Naive thymus-derived CD4-positive, alpha-beta T cell (primary cell): ENCODE measurements at regions not wholly inside any gene's neighbourhood (a gene's known extent, or its start where the extent isn't known, plus 50 kb on each side); places are given as distances from the start of the nearest gene placed in this dataset.

Experiments used
- ATAC-seq: fragments of 150-1000 bp; cut with Tn5 transposase; 2 replicates; pipeline ENCODE4 v1.10.0; 2021; ENCODE audit warnings: mild to moderate bottlenecking, moderate library complexity
- CTCF ChIA-PET: fragments of 350-600 bp; sonication (Branson Sonifier 250); formaldehyde crosslinking; loops from one replicate; lab custom pipeline; 2021; ENCODE audit warnings: antibody characterized with exemption; lab: Charles Lee
- POLR2A ChIA-PET: fragments of 350-600 bp; sonication (Branson Sonifier 250); formaldehyde crosslinking; loops from one replicate; lab custom pipeline; 2021; ENCODE audit warnings: antibody characterized with exemption, inconsistent platforms; lab: Charles Lee
- DNase-seq, 9 donors: peaks; one replicate each; pipeline versions ENCODE4 v3.0.0 to v3.0.0-alpha.2; 2020 to 2022; ENCODE audit warnings: mixed read lengths in 1 of 9
- H3K27ac ChIP-seq: one replicate; pipeline ENCODE4 v1.7.0; 2013; ENCODE audit warnings: mild to moderate bottlenecking, low read depth, low read length, moderate library complexity
- H3K27me3 ChIP-seq, 2 donors: one replicate each; pipeline ENCODE4 v1.7.0; 2013; ENCODE audit warnings: low read length in 2 of 2, mild to moderate bottlenecking in 2 of 2, moderate library complexity in 2 of 2; ENCODE audit not compliant: control insufficient read depth in 2 of 2, insufficient read depth in 2 of 2
- H3K36me3 ChIP-seq, 3 experiments: 1 replicate in 2 of 3; 2 replicates in 1 of 3; pipeline ENCODE4 v1.7.0; 2013; ENCODE audit warnings: low read length in 3 of 3, mild to moderate bottlenecking in 3 of 3, moderate library complexity in 1 of 3; ENCODE audit not compliant: insufficient read depth in 3 of 3, control insufficient read depth in 2 of 3
- H3K4me1 ChIP-seq, 2 donors: one replicate each; pipeline ENCODE4 v1.7.0; 2013; ENCODE audit warnings: low read length in 2 of 2, mild to moderate bottlenecking in 2 of 2, moderate library complexity in 1 of 2; ENCODE audit not compliant: control insufficient read depth in 2 of 2, insufficient read depth in 2 of 2
- H3K4me3 ChIP-seq: 2 replicates; pipeline ENCODE4 v1.7.0; 2013; ENCODE audit warnings: mild to moderate bottlenecking, low read length
- H3K9me3 ChIP-seq, 3 experiments: 1 replicate in 2 of 3; 2 replicates in 1 of 3; pipeline ENCODE4 v1.7.0; 2013; ENCODE audit warnings: low read length in 3 of 3; ENCODE audit not compliant: control insufficient read depth in 2 of 3
- H3K27ac Mint-ChIP-seq, 9 donors: one replicate each; pipeline ENCODE4 v1.8.0; 2020 to 2022; ENCODE audit warnings: mixed read lengths in 9 of 9, mild to moderate bottlenecking in 8 of 9, moderate library complexity in 5 of 9, inconsistent platforms in 2 of 9
- H3K27me3 Mint-ChIP-seq, 5 donors: one replicate each; pipeline ENCODE4 v1.8.0; 2021 to 2022; ENCODE audit warnings: mixed read lengths in 5 of 5, mild to moderate bottlenecking in 1 of 5
- H3K36me3 Mint-ChIP-seq, 5 donors: one replicate each; pipeline ENCODE4 v1.8.0; 2020 to 2022; ENCODE audit warnings: mixed read lengths in 5 of 5, mild to moderate bottlenecking in 3 of 5, inconsistent platforms in 1 of 5
- H3K4me1 Mint-ChIP-seq, 7 donors: one replicate each; pipeline ENCODE4 v1.8.0; 2020 to 2022; ENCODE audit warnings: mixed read lengths in 7 of 7, mild to moderate bottlenecking in 3 of 7, inconsistent platforms in 1 of 7
- H3K4me3 Mint-ChIP-seq, 10 donors: one replicate each; pipeline ENCODE4 v1.8.0; 2020 to 2022; ENCODE audit warnings: mild to moderate bottlenecking in 10 of 10, mixed read lengths in 10 of 10, moderate library complexity in 6 of 10, inconsistent platforms in 2 of 10
- H3K9me3 Mint-ChIP-seq, 11 donors: one replicate each; pipeline ENCODE4 v1.8.0; 2020 to 2022; ENCODE audit warnings: mixed read lengths in 11 of 11, mild to moderate bottlenecking in 4 of 11, inconsistent platforms in 1 of 11, moderate library complexity in 1 of 11
- intact Hi-C, 2 donors: fragments of 100-400 bp; cut with micrococcal nuclease; formaldehyde crosslinking; loops; one replicate each; pipeline ENCODE4 v1.15.1; 2023

GRCh38 chr10:64855941-64856340, 1334.7 kb downstream of the REEP3 start:
- H3K4me1 Mint-ChIP-seq = no peaks in the 10 kb centered on the region
- no peak overlapping the region for H3K27ac ChIP-seq
- H3K36me3 Mint-ChIP-seq = no peaks in the 10 kb centered on the region
- no peaks in the 10 kb centered on the region for H3K27me3 ChIP-seq
- ChIA-PET CTCF (no interaction called here), POLR2A (no interaction called here)
- no peaks in the 10 kb centered on the region for H3K27me3 Mint-ChIP-seq
- DNase-seq = no peak
- no peak overlapping the region for H3K4me3 Mint-ChIP-seq
- H3K27ac Mint-ChIP-seq = no peak overlapping the region
- ATAC-seq = no peak
- no peaks in the 10 kb centered on the region for H3K4me1 ChIP-seq
- no peak overlapping the region for H3K4me3 ChIP-seq
- no peaks in the 10 kb centered on the region for H3K9me3 ChIP-seq
- H3K9me3 Mint-ChIP-seq = peaks cover 0 to 11% (median 0%) of the 10 kb centered on the region in 11 donors
- intact Hi-C loops = no loop called here
- H3K36me3 ChIP-seq = no peaks in the 10 kb centered on the region

GRCh38 chr10:64859911-64860310, 1338.7 kb downstream of the REEP3 start:
- H3K9me3 Mint-ChIP-seq = peaks cover 0 to 11% (median 0%) of the 10 kb centered on the region in 11 donors
- no peak overlapping the region for H3K4me3 Mint-ChIP-seq
- Histone ChIP-seq H3K27me3 (no peaks in the 10 kb centered on the region), H3K27ac (no peak overlapping the region), H3K9me3 (no peaks in the 10 kb centered on the region), H3K4me3 (no peak overlapping the region), H3K36me3 (no peaks in the 10 kb centered on the region), H3K4me1 (no peaks in the 10 kb centered on the region)
- no peak overlapping the region for H3K27ac Mint-ChIP-seq
- H3K4me1 Mint-ChIP-seq = no peaks in the 10 kb centered on the region
- ATAC-seq (no peak), DNase-seq (no peak)
- CTCF ChIA-PET = no interaction called here
- intact Hi-C loops = no loop called here
- H3K27me3 Mint-ChIP-seq = no peaks in the 10 kb centered on the region
- no peaks in the 10 kb centered on the region for H3K36me3 Mint-ChIP-seq
- POLR2A ChIA-PET = no interaction called here

- H3K36me3 Mint-ChIP-seq = no peaks in the 10 kb centered on the region
- no peak overlapping the region for H3K4me3 ChIP-seq
- CTCF ChIA-PET = no interaction called here
- H3K27ac ChIP-seq = no peak overlapping the region
- no peaks in the 10 kb centered on the region for H3K27me3 ChIP-seq
- H3K9me3 Mint-ChIP-seq = peaks cover 0 to 6% (median 0%) of the 10 kb centered on the region in 11 donors
- H3K4me1 Mint-ChIP-seq = no peaks in the 10 kb centered on the region
- intact Hi-C loops = no loop called here
- DNase-seq (no peak), ATAC-seq (no peak)
- no peaks in the 10 kb centered on the region for H3K27me3 Mint-ChIP-seq
- no peaks in the 10 kb centered on the region for H3K9me3 ChIP-seq
- H3K27ac Mint-ChIP-seq = no peak overlapping the region
- no peaks in the 10 kb centered on the region for H3K4me1 ChIP-seq
- POLR2A ChIA-PET = no interaction called here
- no peak overlapping the region for H3K4me3 Mint-ChIP-seq
- H3K36me3 ChIP-seq = no peaks in the 10 kb centered on the region
These were observed 1342.6 kb downstream of the REEP3 start for GRCh38 chr10:64863836-64864235.

GRCh38 chr10:64867501-64867962, 1346.3 kb downstream of the REEP3 start:
- Mint-ChIP-seq H3K4me3 (no peak overlapping the region), H3K27ac (no peak overlapping the region), H3K9me3 (peaks cover 0 to 7% (median 2%) of the 10 kb centered on the region in 11 donors), H3K36me3 (no peaks in the 10 kb centered on the region), H3K27me3 (no peaks in the 10 kb centered on the region), H3K4me1 (no peaks in the 10 kb centered on the region)
- H3K36me3 ChIP-seq = no peaks in the 10 kb centered on the region
- no peak overlapping the region for H3K27ac ChIP-seq
- DNase-seq (no peak), ATAC-seq (no peak)
- POLR2A ChIA-PET = no interaction called here
- no peaks in the 10 kb centered on the region for H3K9me3 ChIP-seq
- no peaks in the 10 kb centered on the region for H3K4me1 ChIP-seq
- intact Hi-C loops = no loop called here
- CTCF ChIA-PET = no interaction called here
- no peak overlapping the region for H3K4me3 ChIP-seq
- H3K27me3 ChIP-seq = no peaks in the 10 kb centered on the region

GRCh38 chr10:64873088-64873487, 1351.9 kb downstream of the REEP3 start:
- Histone ChIP-seq H3K27ac (no peak overlapping the region), H3K27me3 (no peaks in the 10 kb centered on the region), H3K4me3 (no peak overlapping the region), H3K36me3 (no peaks in the 10 kb centered on the region), H3K9me3 (no peaks in the 10 kb centered on the region), H3K4me1 (no peaks in the 10 kb centered on the region)
- H3K9me3 Mint-ChIP-seq = peaks cover 0 to 10% (median 2%) of the 10 kb centered on the region in 11 donors
- H3K4me3 Mint-ChIP-seq = no peak overlapping the region
- CTCF ChIA-PET = no interaction called here
- intact Hi-C loops = no loop called here
- H3K36me3 Mint-ChIP-seq = no peaks in the 10 kb centered on the region
- DNase-seq (no peak), ATAC-seq (no peak)
- H3K4me1 Mint-ChIP-seq = no peaks in the 10 kb centered on the region
- POLR2A ChIA-PET = no interaction called here
- no peak overlapping the region for H3K27ac Mint-ChIP-seq
- H3K27me3 Mint-ChIP-seq = no peaks in the 10 kb centered on the region

- Mint-ChIP-seq H3K27ac (no peak overlapping the region), H3K27me3 (no peaks in the 10 kb centered on the region), H3K9me3 (peaks cover 0 to 10% (median 2%) of the 10 kb centered on the region in 11 donors), H3K36me3 (no peaks in the 10 kb centered on the region), H3K4me3 (no peak overlapping the region), H3K4me1 (no peaks in the 10 kb centered on the region)
- ChIA-PET CTCF (no interaction called here), POLR2A (no interaction called here)
- intact Hi-C loops = no loop called here
- ATAC-seq (no peak), DNase-seq (no peak)
- Histone ChIP-seq H3K27ac (no peak overlapping the region), H3K9me3 (no peaks in the 10 kb centered on the region), H3K4me3 (no peak overlapping the region), H3K27me3 (no peaks in the 10 kb centered on the region), H3K4me1 (no peaks in the 10 kb centered on the region), H3K36me3 (no peaks in the 10 kb centered on the region)
These were observed 1352.8 kb downstream of the REEP3 start for GRCh38 chr10:64873959-64874358.

- no peaks in the 10 kb centered on the region for H3K27me3 Mint-ChIP-seq
- CTCF ChIA-PET = no interaction called here
- peaks cover 0 to 10% (median 0%) of the 10 kb centered on the region in 11 donors for H3K9me3 Mint-ChIP-seq
These were observed 1359.3 kb downstream of the REEP3 start for GRCh38 chr10:64880546-64880945.

More at GRCh38 chr10:64880546-64880945, 1359.3 kb downstream of the REEP3 start:
- no peaks in the 10 kb centered on the region for H3K4me1 Mint-ChIP-seq
- H3K27me3 ChIP-seq = no peaks in the 10 kb centered on the region
- H3K27ac Mint-ChIP-seq = no peak overlapping the region
- no peaks in the 10 kb centered on the region for H3K36me3 Mint-ChIP-seq
- no peaks in the 10 kb centered on the region for H3K36me3 ChIP-seq
- H3K4me3 Mint-ChIP-seq = no peak overlapping the region
- H3K4me1 ChIP-seq = no peaks in the 10 kb centered on the region
- no peak for ATAC-seq
- POLR2A ChIA-PET = no interaction called here
- DNase-seq = no peak
- no peaks in the 10 kb centered on the region for H3K9me3 ChIP-seq
- H3K4me3 ChIP-seq = no peak overlapping the region
- H3K27ac ChIP-seq = no peak overlapping the region
- intact Hi-C loops = no loop called here
